RKO (cell line): ENCODE measurements at regions not wholly inside any gene's neighbourhood (a gene's known extent, or its start where the extent isn't known, plus 50 kb on each side); places are given as distances from the start of the nearest gene placed in this dataset.
"Not testable (repeated sequence)": the region's sequence is repeated elsewhere in the genome, so short reads cannot be mapped to it uniquely, and the experiment has no call there.

ENCODE experiments used
- DNase-seq: peaks from one replicate; pipeline ENCODE4 v3.0.0-alpha.2; 2016; ENCODE audit warnings: low spot score

- no peak for DNase-seq
Measured at GRCh38 chr5:125251703-125252102, 505.3 kb upstream of the ZNF608 start.

GRCh38 chr5:125253634-125254033 is 507.2 kb upstream of the ZNF608 start:
- DNase-seq: not testable (repeated sequence)

GRCh38 chr5:125254267-125254666 is 507.8 kb upstream of the ZNF608 start:
- no peak for DNase-seq

GRCh38 chr5:125256296-125256695 is 509.9 kb upstream of the ZNF608 start:
- no peak for DNase-seq

GRCh38 chr5:125257057-125257972 is 510.9 kb upstream of the ZNF608 start:
- DNase-seq: no peak

- no peak for DNase-seq
Measured at GRCh38 chr5:125257997-125258396, 511.6 kb upstream of the ZNF608 start.

- DNase-seq: no peak
Measured at GRCh38 chr5:125258615-125259014, 512.2 kb upstream of the ZNF608 start.

GRCh38 chr5:125261505-125262250 is 515.2 kb upstream of the ZNF608 start:
- no peak for DNase-seq

- no peak for DNase-seq
Measured at GRCh38 chr5:125262782-125263181, 516.3 kb upstream of the ZNF608 start.

- DNase-seq: no peak
Measured at GRCh38 chr5:125263356-125263755, 516.9 kb upstream of the ZNF608 start.

- no peak for DNase-seq
Measured at GRCh38 chr5:125266106-125266505, 519.7 kb upstream of the ZNF608 start.

GRCh38 chr5:125267636-125268248 is 521.3 kb upstream of the ZNF608 start:
- no peak for DNase-seq

- no peak for DNase-seq
Measured at GRCh38 chr5:125269926-125270325, 523.5 kb upstream of the ZNF608 start.

GRCh38 chr5:125272357-125272756 is 525.9 kb upstream of the ZNF608 start:
- DNase-seq: no peak

GRCh38 chr5:125274211-125274610 is 527.8 kb upstream of the ZNF608 start:
- no peak for DNase-seq

- DNase-seq: no peak
Measured at GRCh38 chr5:125274938-125275724, 528.7 kb upstream of the ZNF608 start.

- no peak for DNase-seq
Measured at GRCh38 chr5:125275725-125276090, 529.3 kb upstream of the ZNF608 start.

GRCh38 chr5:125276096-125276495 is 529.7 kb upstream of the ZNF608 start:
- DNase-seq: no peak

GRCh38 chr5:125277494-125278154 is 531.2 kb upstream of the ZNF608 start:
- DNase-seq: peak; percentile 75

- DNase-seq: no peak
Measured at GRCh38 chr5:125278711-125279110, 532.3 kb upstream of the ZNF608 start.

GRCh38 chr5:125281667-125282066 is 535.2 kb upstream of the ZNF608 start:
- DNase-seq: no peak
